Caco-2 (cell line): ENCODE measurements at regions not wholly inside any gene's neighbourhood (a gene's known extent, or its start where the extent isn't known, plus 50 kb on each side); places are given as distances from the start of the nearest gene placed in this dataset.
"Not testable (repeated sequence)": the region's sequence is repeated elsewhere in the genome, so short reads cannot be mapped to it uniquely, and the experiment has no call there.

Experiments used
- BruUV-seq: library from RNA; stranded (reverse); fragments of 400-500 nt; replicated peaks from 2 replicates; lab custom pipeline; 2021; lab: Mats Ljungman, UMichigan
- CTCF ChIA-PET: fragments of 300-600 bp; sonication (Branson Sonifier 250); formaldehyde crosslinking; loops from one replicate; lab custom pipeline; 2022; ENCODE audit warnings: antibody characterized with exemption; lab: Charles Lee
- POLR2A ChIA-PET: fragments of 300-600 bp; sonication (Branson Sonifier 250); formaldehyde crosslinking; loops from one replicate; lab custom pipeline; 2022; ENCODE audit warnings: antibody characterized with exemption; lab: Charles Lee
- DNase-seq, 2 experiments: peaks; one replicate each; pipeline versions ENCODE4 v3.0.0 to v3.0.0-alpha.2; 2020 to 2022
- H3K27me3 ChIP-seq: replicated peaks from 2 replicates; pipeline ENCODE4 v1.6.0; 2011; ENCODE audit warnings: low read length; ENCODE audit not compliant: control insufficient read depth, insufficient read depth
- H3K36me3 ChIP-seq: 2 replicates; pipeline ENCODE4 v1.5.1; 2011; ENCODE audit warnings: low read length; ENCODE audit not compliant: control insufficient read depth, insufficient read depth
- H3K4me1 ChIP-seq: fragments of 250-450 bp; sonication (Bioruptor Pico); 2 replicates; pipeline ENCODE4 v1.5.1; 2020; ENCODE audit warnings: mild to moderate bottlenecking
- H3K4me3 ChIP-seq: 2 replicates; pipeline ENCODE4 v1.5.1; 2011; ENCODE audit warnings: low read depth, mild to moderate bottlenecking, control low read depth, low read length
- H3K9me3 ChIP-seq: fragments of 250-450 bp; sonication (Bioruptor Pico); 2 replicates; pipeline ENCODE4 v1.5.1; 2020; ENCODE audit warnings: mild to moderate bottlenecking, moderate library complexity
- H3K27ac Mint-ChIP-seq: one replicate; pipeline ENCODE4 v1.8.0; 2022; ENCODE audit warnings: mixed read lengths; ENCODE audit not compliant: unreplicated experiment
- H3K27me3 Mint-ChIP-seq: one replicate; pipeline ENCODE4 v1.8.0; 2022; ENCODE audit warnings: mixed read lengths; ENCODE audit not compliant: insufficient read depth, unreplicated experiment
- H3K36me3 Mint-ChIP-seq: one replicate; pipeline ENCODE4 v1.8.0; 2022; ENCODE audit warnings: mild to moderate bottlenecking, mixed read lengths; ENCODE audit not compliant: insufficient read depth, unreplicated experiment
- H3K4me1 Mint-ChIP-seq: one replicate; pipeline ENCODE4 v1.8.0; 2022; ENCODE audit warnings: low read depth, mixed read lengths; ENCODE audit not compliant: unreplicated experiment
- H3K4me3 Mint-ChIP-seq: one replicate; pipeline ENCODE4 v1.8.0; 2022; ENCODE audit warnings: mild to moderate bottlenecking, moderate library complexity, mixed read lengths; ENCODE audit not compliant: unreplicated experiment
- H3K9me3 Mint-ChIP-seq: one replicate; pipeline ENCODE4 v1.8.0; 2022; ENCODE audit warnings: mixed read lengths; ENCODE audit not compliant: unreplicated experiment
- intact Hi-C: fragments of 100-400 bp; cut with micrococcal nuclease; formaldehyde crosslinking; loops from one replicate; pipeline ENCODE4 v1.10.0; 2022; ENCODE audit not compliant: unreplicated experiment
- TF ChIP-seq, protein P1 (sequence below), 2 experiments: fragments of 200-600 bp in 1 of 2; IDR thresholded peaks; 1 replicate in 1 of 2; 2 replicates in 1 of 2; pipeline versions ENCODE4 v1.5.1 to v1.8.0; 2011 to 2022; ENCODE audit warnings: antibody characterized with exemption in 1 of 2, control low read depth in 1 of 2, inconsistent platforms in 1 of 2, low read depth in 1 of 2, low read length in 1 of 2, mild to moderate bottlenecking in 1 of 2, moderate library complexity in 1 of 2; ENCODE audit not compliant: insufficient read depth in 1 of 2, severe bottlenecking in 1 of 2, unreplicated experiment in 1 of 2

DNA sequence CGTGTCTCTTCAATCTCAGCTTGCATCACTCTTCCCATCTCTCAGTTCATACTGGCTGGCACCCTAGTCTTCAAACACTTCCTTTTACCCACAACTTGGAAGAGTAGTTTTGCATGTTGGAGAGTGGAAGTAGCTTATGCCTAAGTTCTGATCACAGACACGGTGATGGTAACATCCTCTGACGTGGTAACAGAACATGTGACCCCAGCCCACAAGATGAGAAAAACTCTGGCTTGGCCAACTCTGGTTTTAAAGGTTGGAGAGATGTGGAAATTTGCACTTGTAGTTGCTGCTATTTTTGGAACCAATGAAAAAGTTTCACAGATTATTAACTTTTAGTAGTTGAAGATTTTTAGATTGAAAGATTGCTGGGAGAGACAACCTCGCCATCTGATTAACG lies 155.4 kb upstream of the SLC35G4 start:
- Histone ChIP-seq H3K4me3 (no peak overlapping the region), H3K4me1 (no peaks in the 10 kb centered on the region), H3K27me3 (no peaks in the 10 kb centered on the region), H3K36me3 (no peaks in the 10 kb centered on the region), H3K9me3 (0 out of 2 replicates have a peak, but pooled peaks cover 4% of the 10 kb centered on the region)
- no peak for DNase-seq
- BruUV-seq: no TSS peak
- TF ChIP-seq, protein P1, sequence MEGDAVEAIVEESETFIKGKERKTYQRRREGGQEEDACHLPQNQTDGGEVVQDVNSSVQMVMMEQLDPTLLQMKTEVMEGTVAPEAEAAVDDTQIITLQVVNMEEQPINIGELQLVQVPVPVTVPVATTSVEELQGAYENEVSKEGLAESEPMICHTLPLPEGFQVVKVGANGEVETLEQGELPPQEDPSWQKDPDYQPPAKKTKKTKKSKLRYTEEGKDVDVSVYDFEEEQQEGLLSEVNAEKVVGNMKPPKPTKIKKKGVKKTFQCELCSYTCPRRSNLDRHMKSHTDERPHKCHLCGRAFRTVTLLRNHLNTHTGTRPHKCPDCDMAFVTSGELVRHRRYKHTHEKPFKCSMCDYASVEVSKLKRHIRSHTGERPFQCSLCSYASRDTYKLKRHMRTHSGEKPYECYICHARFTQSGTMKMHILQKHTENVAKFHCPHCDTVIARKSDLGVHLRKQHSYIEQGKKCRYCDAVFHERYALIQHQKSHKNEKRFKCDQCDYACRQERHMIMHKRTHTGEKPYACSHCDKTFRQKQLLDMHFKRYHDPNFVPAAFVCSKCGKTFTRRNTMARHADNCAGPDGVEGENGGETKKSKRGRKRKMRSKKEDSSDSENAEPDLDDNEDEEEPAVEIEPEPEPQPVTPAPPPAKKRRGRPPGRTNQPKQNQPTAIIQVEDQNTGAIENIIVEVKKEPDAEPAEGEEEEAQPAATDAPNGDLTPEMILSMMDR (IDR thresholded peaks at IDR 0.05; ENCODE audit: insufficient read depth in 1 of 2, low read depth in 1 of 2, low read length in 1 of 2, severe bottlenecking in 1 of 2, unreplicated experiment in 1 of 2): no peak
- Mint-ChIP-seq H3K4me3 (no peak overlapping the region), H3K4me1 (no peaks in the 10 kb centered on the region), H3K9me3 (no peaks in the 10 kb centered on the region), H3K27ac (no peak overlapping the region), H3K36me3 (no peaks in the 10 kb centered on the region), H3K27me3 (no peaks in the 10 kb centered on the region)
- intact Hi-C loops: no loop called here
- ChIA-PET POLR2A (no interaction called here), CTCF (no interaction called here)

- H3K27ac Mint-ChIP-seq, H3K9me3 ChIP-seq, H3K4me1 ChIP-seq, POLR2A ChIA-PET, H3K4me3 ChIP-seq, CTCF ChIA-PET, H3K4me3 Mint-ChIP-seq, H3K36me3 ChIP-seq, H3K27me3 ChIP-seq, H3K9me3 Mint-ChIP-seq, H3K4me1 Mint-ChIP-seq, H3K36me3 Mint-ChIP-seq, H3K27me3 Mint-ChIP-seq, DNase-seq, intact Hi-C loops, BruUV-seq: not testable (repeated sequence)
Measured at GRCh38 chr18:11444169-11444568, 165.2 kb upstream of the SLC35G4 start.

GRCh38 chr18:11437046-11437445 lies 172.3 kb upstream of the SLC35G4 start:
- no peak for DNase-seq
- Mint-ChIP-seq H3K36me3 (no peaks in the 10 kb centered on the region), H3K4me3 (no peak overlapping the region), H3K4me1 (no peaks in the 10 kb centered on the region), H3K27me3 (peaks cover 7% of the 10 kb centered on the region), H3K9me3 (no peaks in the 10 kb centered on the region), H3K27ac (no peak overlapping the region)
- TF ChIP-seq, protein P1 (IDR thresholded peaks at IDR 0.05; ENCODE audit: insufficient read depth in 1 of 2, low read depth in 1 of 2, low read length in 1 of 2, severe bottlenecking in 1 of 2, unreplicated experiment in 1 of 2): no peak
- no TSS peak for BruUV-seq
- CTCF ChIA-PET: no interaction called here
- Histone ChIP-seq H3K36me3 (no peaks in the 10 kb centered on the region), H3K27me3 (no peaks in the 10 kb centered on the region), H3K4me3 (no peak overlapping the region), H3K4me1 (no peaks in the 10 kb centered on the region), H3K9me3 (no peaks in the 10 kb centered on the region)
- intact Hi-C loops: no loop called here
- POLR2A ChIA-PET: no interaction called here

DNA sequence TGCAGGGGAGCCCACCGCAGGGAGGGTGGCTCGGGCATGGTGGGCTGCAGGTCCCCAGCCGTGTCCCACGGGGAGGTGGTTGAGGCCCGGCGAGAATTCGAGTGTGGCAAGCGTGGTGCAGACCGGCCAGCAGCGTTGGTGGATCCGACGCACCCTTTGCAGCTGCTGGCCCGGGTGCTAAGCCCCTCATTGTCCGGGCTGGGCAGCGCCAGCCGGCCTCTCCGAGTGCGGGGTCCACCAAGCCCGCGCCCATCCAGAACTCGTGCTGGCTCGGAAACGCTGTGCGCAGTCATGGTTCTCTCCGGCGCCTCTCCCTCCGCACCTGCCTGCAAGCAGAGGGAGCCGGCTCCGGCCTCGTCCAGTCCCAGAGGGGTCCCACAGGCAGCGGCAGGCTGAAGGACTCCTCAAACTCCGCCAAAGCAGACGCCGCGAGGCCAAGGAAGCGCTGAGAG lies 177.0 kb upstream of the SLC35G4 start:
- DNase-seq: no peak
- ChIA-PET CTCF (no interaction called here), POLR2A (no interaction called here)
- Mint-ChIP-seq H3K9me3 (no peaks in the 10 kb centered on the region), H3K4me3 (no peak overlapping the region), H3K27ac (no peak overlapping the region), H3K4me1 (no peaks in the 10 kb centered on the region), H3K27me3 (peaks cover 7% of the 10 kb centered on the region), H3K36me3 (no peaks in the 10 kb centered on the region)
- intact Hi-C loops: no loop called here
- no TSS peak for BruUV-seq
- Histone ChIP-seq H3K4me3 (no peak overlapping the region), H3K9me3 (no peaks in the 10 kb centered on the region), H3K4me1 (no peaks in the 10 kb centered on the region), H3K36me3 (no peaks in the 10 kb centered on the region), H3K27me3 (no peaks in the 10 kb centered on the region)
- TF ChIP-seq, protein P1 (IDR thresholded peaks at IDR 0.05; ENCODE audit: insufficient read depth in 1 of 2, low read depth in 1 of 2, low read length in 1 of 2, severe bottlenecking in 1 of 2, unreplicated experiment in 1 of 2): no peak
